ENCODE measurements at regions not wholly inside any gene's neighbourhood (a gene's known extent, or its start where the extent isn't known, plus 50 kb on each side); places are given as distances from the start of the nearest gene placed in this dataset.

DNA sequence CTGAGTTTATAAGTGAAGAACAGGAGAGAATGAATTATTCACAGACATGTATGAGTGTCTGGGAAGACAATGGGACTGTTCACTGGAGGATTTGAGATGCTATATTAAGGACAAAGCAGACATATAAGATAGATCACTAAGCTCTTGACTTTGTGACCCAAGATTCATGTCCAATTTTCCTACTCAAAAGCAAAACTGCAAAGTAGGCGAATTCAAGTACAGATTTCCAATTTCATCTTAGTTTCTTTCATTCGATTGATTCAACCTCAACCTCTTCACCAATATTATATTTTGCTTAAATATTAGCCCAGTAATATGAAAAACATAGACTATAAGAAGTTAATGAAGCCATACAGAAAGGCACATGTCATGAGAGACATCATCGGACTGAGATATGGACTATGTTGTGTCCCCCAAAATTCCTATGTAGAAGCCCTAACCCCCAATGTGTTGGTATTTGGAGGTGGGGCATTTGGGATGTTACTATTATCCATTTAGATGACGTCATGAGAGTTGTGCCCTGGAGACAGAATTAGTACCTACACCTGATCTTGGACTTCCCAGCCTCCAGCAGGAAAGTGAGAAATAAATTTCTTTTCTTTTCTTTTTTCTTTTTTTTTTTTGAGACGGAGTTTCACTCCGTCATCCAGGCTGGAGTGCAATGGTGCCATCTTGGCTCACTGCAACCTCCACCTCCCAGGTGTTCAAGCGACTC is 353.7 kb upstream of the AKR1E2 start:
- H3K27me3 Mint-ChIP-seq, result peaks cover 13% of the 10 kb centered on the region
- ATAC-seq (ENCODE audit: low read depth), result no peak
- ChIA-PET POLR2A (no interaction called here), CTCF (no interaction called here)
- H3K27me3 ChIP-seq (replicated peaks in 1 of 4; ENCODE audit: control extremely low read depth in 1 of 4, control insufficient read depth in 3 of 4, insufficient read depth in 4 of 4, low read length in 3 of 4), result no peaks in the 10 kb centered on the region
- H3K4me3 Mint-ChIP-seq, result no peak overlapping the region
- DNase-seq, result no peak
- H3K9me3 Mint-ChIP-seq (ENCODE audit: insufficient read depth), result no peaks in the 10 kb centered on the region
- intact Hi-C loops (cut with micrococcal nuclease), result no loop called here
- no peak overlapping the region for H3K27ac Mint-ChIP-seq
- H3K79me2 ChIP-seq (ENCODE audit: control insufficient read depth, insufficient read depth, low read length), result no peaks in the 10 kb centered on the region
- no peak for TF ChIP-seq EZH2 (IDR thresholded peaks at IDR 0.05; ENCODE audit: borderline replicate concordance, insufficient read depth, low read depth, low read length, poor library complexity, severe bottlenecking)
- TF ChIP-seq, protein P1, sequence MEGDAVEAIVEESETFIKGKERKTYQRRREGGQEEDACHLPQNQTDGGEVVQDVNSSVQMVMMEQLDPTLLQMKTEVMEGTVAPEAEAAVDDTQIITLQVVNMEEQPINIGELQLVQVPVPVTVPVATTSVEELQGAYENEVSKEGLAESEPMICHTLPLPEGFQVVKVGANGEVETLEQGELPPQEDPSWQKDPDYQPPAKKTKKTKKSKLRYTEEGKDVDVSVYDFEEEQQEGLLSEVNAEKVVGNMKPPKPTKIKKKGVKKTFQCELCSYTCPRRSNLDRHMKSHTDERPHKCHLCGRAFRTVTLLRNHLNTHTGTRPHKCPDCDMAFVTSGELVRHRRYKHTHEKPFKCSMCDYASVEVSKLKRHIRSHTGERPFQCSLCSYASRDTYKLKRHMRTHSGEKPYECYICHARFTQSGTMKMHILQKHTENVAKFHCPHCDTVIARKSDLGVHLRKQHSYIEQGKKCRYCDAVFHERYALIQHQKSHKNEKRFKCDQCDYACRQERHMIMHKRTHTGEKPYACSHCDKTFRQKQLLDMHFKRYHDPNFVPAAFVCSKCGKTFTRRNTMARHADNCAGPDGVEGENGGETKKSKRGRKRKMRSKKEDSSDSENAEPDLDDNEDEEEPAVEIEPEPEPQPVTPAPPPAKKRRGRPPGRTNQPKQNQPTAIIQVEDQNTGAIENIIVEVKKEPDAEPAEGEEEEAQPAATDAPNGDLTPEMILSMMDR (IDR thresholded peaks at IDR 0.05), result no peak
- no peaks in the 10 kb centered on the region for H3K4me1 ChIP-seq (ENCODE audit: control insufficient read depth in 2 of 2, insufficient read depth in 2 of 2, low read length in 2 of 2)
- H3K9ac ChIP-seq (ENCODE audit: low read length), result no peak overlapping the region
- no peak overlapping the region for H3K4me2 ChIP-seq (replicated peaks; ENCODE audit: low read depth, low read length, poor library complexity, severe bottlenecking)
- no peak overlapping the region for H3K4me3 ChIP-seq (ENCODE audit: control extremely low read depth in 1 of 5, extremely low read depth in 1 of 5, insufficient read depth in 1 of 5, low read depth in 2 of 5, low read length in 4 of 5)
- H3K9me3 ChIP-seq (ENCODE audit: control extremely low read depth in 1 of 3, control insufficient read depth in 2 of 3, insufficient read depth in 1 of 3, low read length in 2 of 3), result no peaks in the 10 kb centered on the region
- H3K36me3 ChIP-seq (replicated peaks in 1 of 2; ENCODE audit: control extremely low read depth in 1 of 2, control insufficient read depth in 1 of 2, extremely low read depth in 1 of 2, insufficient read depth in 2 of 2, low read length in 1 of 2), result no peaks in the 10 kb centered on the region
- H3K27ac ChIP-seq (ENCODE audit: low read length in 2 of 2), result no peak overlapping the region
- no peaks in the 10 kb centered on the region for H4K20me1 ChIP-seq (ENCODE audit: control insufficient read depth, insufficient read depth, low read length, poor library complexity, severe bottlenecking)
- WGBS (ENCODE audit: insufficient coverage), result 92% methylated on average over 3 of the region's 7 CpGs
- H2AFZ ChIP-seq (ENCODE audit: insufficient read depth, low read depth, low read length, poor library complexity, severe bottlenecking), result no peak overlapping the region
- H3K4me1 Mint-ChIP-seq, result no peaks in the 10 kb centered on the region

DNA sequence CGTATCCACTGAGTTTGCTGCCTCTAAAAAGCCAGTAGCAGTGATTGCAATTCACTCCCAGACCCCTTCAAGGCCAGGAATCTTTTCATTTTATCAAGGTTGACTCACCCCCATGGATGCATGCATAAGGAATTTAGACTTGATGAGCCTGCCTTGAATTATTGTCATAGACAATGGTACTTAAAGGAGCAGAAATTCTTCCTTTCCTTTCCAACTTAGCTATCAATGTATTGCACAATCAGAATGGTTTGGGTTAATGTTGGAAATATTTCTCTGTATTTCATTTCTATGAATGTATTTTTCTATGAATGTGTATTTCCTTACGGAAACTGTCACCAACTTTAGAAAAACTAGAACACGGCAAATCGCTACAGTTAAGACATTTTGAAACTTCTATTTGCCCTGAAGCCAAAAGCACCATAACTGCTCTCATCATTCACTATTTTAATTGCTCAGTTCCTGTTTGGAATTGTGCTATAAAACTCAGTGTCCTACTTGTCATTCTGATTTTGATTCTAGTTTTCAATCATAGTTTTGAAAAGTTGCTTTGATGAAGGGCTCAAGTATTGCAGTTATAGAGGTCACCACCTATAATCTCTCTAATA is 355.7 kb upstream of the AKR1E2 start:
- H3K4me2 ChIP-seq (replicated peaks; ENCODE audit: low read depth, low read length, poor library complexity, severe bottlenecking), result no peak overlapping the region
- H3K27me3 Mint-ChIP-seq, result peaks cover 19% of the 10 kb centered on the region
- H3K9ac ChIP-seq (ENCODE audit: low read length), result no peak overlapping the region
- 90% methylated on average over 3 of the region's 4 CpGs for WGBS (ENCODE audit: insufficient coverage)
- no peaks in the 10 kb centered on the region for H3K27me3 ChIP-seq (replicated peaks in 1 of 4; ENCODE audit: control extremely low read depth in 1 of 4, control insufficient read depth in 3 of 4, insufficient read depth in 4 of 4, low read length in 3 of 4)
- H4K20me1 ChIP-seq (ENCODE audit: control insufficient read depth, insufficient read depth, low read length, poor library complexity, severe bottlenecking), result no peaks in the 10 kb centered on the region
- intact Hi-C loops (cut with micrococcal nuclease), result no loop called here
- no peaks in the 10 kb centered on the region for H3K9me3 ChIP-seq (ENCODE audit: control extremely low read depth in 1 of 3, control insufficient read depth in 2 of 3, insufficient read depth in 1 of 3, low read length in 2 of 3)
- no peaks in the 10 kb centered on the region for H3K4me1 ChIP-seq (ENCODE audit: control insufficient read depth in 2 of 2, insufficient read depth in 2 of 2, low read length in 2 of 2)
- POLR2A ChIA-PET, result no interaction called here
- DNase-seq, result no peak
- no peaks in the 10 kb centered on the region for H3K79me2 ChIP-seq (ENCODE audit: control insufficient read depth, insufficient read depth, low read length)
- no peak overlapping the region for H3K27ac Mint-ChIP-seq
- no peak for ATAC-seq (ENCODE audit: low read depth)
- no peak overlapping the region for H2AFZ ChIP-seq (ENCODE audit: insufficient read depth, low read depth, low read length, poor library complexity, severe bottlenecking)
- H3K9me3 Mint-ChIP-seq (ENCODE audit: insufficient read depth), result no peaks in the 10 kb centered on the region
- no peaks in the 10 kb centered on the region for H3K36me3 ChIP-seq (replicated peaks in 1 of 2; ENCODE audit: control extremely low read depth in 1 of 2, control insufficient read depth in 1 of 2, extremely low read depth in 1 of 2, insufficient read depth in 2 of 2, low read length in 1 of 2)
- no peak overlapping the region for H3K27ac ChIP-seq (ENCODE audit: low read length in 2 of 2)
- no peak overlapping the region for H3K4me3 Mint-ChIP-seq
- CTCF ChIA-PET, result no interaction called here
- TF ChIP-seq, protein P1 (IDR thresholded peaks at IDR 0.05), result no peak
- TF ChIP-seq EZH2 (IDR thresholded peaks at IDR 0.05; ENCODE audit: borderline replicate concordance, insufficient read depth, low read depth, low read length, poor library complexity, severe bottlenecking), result no peak
- no peaks in the 10 kb centered on the region for H3K4me1 Mint-ChIP-seq
- H3K4me3 ChIP-seq (ENCODE audit: control extremely low read depth in 1 of 5, extremely low read depth in 1 of 5, insufficient read depth in 1 of 5, low read depth in 2 of 5, low read length in 4 of 5), result no peak overlapping the region

Data from B cell (primary cell).